NCI-H1417 treated with DMSO at 0.1 percent for 48 hours (cell line): ENCODE measurements at regions not wholly inside any gene's neighbourhood (a gene's known extent, or its start where the extent isn't known, plus 50 kb on each side); places are given as distances from the start of the nearest gene placed in this dataset.

Experiments used
- DNase-seq: peaks from one replicate; lab custom pipeline; 2025; lab: John Stamatoyannopoulos, UW

DNA sequence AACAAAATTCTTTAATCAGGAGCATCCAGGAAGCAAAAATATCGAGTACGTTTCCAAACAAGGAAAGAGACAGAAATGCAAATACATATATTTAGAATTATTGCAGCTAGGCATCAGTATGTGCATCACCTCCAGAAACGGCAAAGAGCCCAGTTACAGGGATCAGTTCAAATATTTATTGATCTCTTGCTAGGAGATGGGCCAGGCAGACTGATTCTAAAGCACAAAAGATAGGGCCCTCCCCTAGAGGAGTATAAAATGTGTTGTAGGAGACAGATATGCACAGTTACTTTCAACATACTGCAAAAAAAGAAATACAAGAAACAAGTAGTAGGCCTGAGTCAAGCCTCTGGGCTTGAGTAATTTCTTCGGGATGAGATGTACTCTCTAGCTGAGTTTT lies 80.7 kb upstream of the NHSL1 start:
- DNase-seq = no peak

DNA sequence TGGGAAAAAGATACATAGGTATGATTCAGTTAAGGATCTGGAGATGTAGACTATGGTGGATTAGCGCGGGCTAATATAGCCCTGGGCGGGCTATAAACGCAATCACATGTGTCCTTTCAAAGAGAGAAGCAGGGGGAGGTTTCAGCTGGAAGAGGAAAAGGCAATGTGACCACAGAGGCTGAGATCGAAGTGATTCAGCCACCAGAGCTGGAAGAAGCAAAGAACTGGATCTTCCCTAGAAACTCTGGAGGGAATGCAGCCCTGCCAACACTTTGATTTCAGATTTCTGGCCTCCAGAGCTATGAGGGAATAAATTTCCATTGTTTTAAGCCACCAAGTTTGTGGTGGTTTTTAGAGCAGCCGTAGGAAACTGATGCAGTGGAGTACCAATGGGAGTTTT lies 81.5 kb upstream of the NHSL1 start:
- DNase-seq = no peak

- no peak for DNase-seq
These were observed 83.3 kb upstream of the NHSL1 start for GRCh38 chr6:138582573-138582972.

GRCh38 chr6:138586638-138587037 lies 87.3 kb upstream of the NHSL1 start:
- no peak for DNase-seq

DNA sequence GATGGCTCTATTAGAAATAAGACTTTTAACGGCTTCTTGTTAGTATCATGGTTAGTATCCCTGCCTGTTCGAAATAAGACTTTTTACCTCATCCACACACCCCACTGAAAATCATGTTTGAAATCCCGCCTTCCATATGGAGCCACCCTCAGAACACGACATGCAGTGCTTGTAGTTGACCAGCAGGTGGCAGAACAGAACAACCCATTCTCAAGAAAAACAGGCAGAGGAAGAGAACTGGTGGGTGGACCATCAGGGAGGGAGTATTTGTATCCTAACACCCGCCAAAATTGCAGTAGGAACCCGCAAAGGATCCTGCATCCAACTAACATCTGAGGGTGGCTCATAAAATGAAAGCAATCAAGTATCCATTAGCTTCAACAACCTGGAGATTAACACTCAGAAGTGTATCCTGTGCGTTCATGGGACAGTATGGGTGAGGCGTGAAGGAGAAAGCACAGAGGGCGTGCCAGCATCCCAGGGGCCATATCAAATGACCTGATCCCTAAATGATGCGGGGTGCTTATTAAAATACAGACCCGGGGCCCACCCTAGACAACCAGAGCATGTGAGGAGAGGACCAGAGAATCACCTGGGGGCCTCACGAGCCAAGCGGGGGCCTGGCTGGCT lies 89.6 kb upstream of the NHSL1 start:
- no peak for DNase-seq

- peak; percentile 47 for DNase-seq
These were observed 91.8 kb upstream of the NHSL1 start for GRCh38 chr6:138590796-138591709.

DNA sequence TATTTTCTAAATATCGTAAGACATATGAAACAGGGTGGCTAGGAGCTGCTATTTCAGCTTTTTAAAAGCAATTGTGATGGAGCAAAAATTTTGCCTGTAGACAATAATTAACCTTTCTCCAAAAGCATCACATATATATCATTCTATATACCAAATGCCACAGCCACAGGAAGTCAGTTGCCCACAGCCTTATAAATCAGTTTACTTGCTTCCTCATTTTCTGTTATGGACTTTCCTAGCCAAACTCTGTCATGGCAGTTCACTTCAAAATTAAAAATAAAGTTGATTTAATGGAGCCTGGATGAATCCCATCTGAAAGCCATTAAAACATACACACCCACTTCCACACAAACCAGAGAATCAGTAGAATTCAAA lies 93.4 kb upstream of the NHSL1 start:
- no peak for DNase-seq

GRCh38 chr6:138593124-138593877 lies 94.0 kb upstream of the NHSL1 start:
- no peak for DNase-seq

GRCh38 chr6:138593909-138594757 lies 94.8 kb upstream of the NHSL1 start:
- no peak for DNase-seq

- DNase-seq = no peak
These were observed 95.5 kb upstream of the NHSL1 start for GRCh38 chr6:138594758-138595140.

DNA sequence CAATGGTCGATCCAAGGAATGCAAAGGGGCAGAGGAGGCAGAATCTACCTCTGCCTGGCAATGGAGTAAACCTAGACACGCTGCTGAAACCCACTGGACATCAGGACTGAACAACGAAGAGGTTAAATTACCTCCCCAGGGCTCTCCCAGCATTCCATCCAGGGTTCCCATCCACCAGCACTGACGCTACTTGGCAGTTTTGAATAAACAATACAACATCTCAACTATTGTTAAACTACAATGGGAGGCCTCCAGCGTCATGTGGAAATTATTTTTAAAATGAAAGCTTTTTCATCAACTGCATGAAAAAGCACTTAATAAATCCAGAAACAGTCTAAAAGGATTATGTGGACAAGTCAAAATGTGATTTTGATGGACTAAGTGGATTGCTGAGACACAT lies 96.8 kb upstream of the NHSL1 start:
- no peak for DNase-seq

GRCh38 chr6:138596591-138596990 lies 97.3 kb upstream of the NHSL1 start:
- no peak for DNase-seq

DNA sequence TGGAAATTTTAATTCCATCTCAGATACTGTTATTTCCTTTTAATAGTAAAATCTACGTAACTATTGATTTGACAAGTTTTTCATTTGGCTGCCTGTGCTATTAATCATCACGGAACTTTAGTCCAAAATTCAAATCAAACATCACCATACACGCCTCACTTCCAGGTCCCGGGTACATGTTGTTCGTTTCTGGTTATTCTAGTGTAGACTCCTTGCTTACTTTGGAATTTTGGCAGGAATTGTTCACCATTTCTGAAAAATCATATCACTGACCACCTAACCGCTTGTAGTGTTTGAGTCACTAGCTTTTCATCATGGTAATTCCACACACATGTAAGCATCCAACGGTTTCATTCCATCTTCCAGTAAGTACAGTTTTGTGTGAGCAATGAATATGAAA lies 98.0 kb upstream of the NHSL1 start:
- no peak for DNase-seq

DNA sequence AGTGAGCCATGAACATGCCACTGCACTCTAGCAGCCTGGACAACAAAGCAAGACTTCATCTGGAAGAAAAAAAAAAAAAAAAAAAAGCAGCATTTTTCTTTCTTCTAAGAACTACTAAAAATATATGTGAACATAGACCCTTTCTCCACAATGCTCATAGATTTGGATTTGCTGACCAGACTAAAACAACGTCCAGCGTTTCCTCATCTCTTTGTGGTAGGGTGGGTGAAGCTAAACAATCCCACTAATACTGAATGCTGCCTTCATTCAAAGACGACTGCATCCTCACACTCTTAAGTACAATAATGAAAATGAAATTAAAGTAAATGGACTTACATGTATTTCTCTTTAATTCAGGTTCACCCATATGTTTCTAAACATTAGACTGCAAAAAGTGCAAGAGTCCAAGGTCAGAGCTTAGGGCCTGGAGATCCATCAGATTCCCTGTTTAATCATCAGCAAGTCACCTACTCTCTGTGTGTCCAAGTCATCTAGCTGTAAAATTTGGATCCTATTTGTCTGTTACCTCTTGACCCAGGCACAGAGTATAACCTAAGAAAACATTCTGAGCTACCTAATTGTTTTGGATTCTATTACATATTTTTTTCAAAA lies 99.4 kb upstream of the NHSL1 start:
- DNase-seq = no peak

GRCh38 chr6:138600261-138600660 lies 101.0 kb upstream of the NHSL1 start:
- no peak for DNase-seq

DNA sequence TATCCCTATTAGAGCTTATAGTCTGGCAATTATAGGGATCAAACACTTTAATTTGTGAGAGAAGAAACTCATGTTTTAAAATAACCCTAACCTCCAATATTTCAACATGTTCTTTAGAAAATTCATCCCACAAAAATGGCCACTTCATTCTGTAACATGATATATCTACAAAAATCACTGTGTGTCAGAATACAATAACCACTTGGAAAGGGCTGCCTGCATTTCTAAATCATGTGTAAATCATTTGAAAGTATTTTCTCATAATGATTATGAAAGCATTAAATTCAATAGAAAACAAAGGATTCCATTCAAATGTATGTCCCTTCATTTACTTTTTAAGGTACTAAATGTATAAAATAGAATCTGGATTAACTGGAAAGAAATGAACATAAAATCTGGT lies 101.4 kb upstream of the NHSL1 start:
- no peak for DNase-seq

GRCh38 chr6:138601128-138601527 lies 101.8 kb upstream of the NHSL1 start:
- no peak for DNase-seq

DNA sequence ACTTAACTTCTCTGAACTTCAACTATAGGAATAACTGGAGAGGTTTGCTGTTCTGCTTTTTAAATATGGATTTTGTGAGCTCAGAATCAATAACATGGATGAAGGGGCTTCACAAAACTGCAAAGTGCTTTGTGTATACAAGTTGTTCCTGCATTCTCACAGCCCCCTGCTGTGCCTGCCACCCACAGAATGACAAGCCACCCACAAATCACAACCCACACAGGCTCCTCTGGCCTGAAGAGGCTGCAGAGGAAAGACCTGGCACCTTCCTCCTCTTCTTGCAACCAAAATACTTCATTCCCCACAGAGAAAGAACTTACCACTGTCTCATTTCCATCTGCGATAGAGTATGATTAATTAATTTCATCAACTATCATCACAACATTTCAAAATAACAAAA lies 106.7 kb upstream of the NHSL1 start:
- no peak for DNase-seq

- DNase-seq = no peak
These were observed 108.5 kb upstream of the NHSL1 start for GRCh38 chr6:138607478-138608433.

DNA sequence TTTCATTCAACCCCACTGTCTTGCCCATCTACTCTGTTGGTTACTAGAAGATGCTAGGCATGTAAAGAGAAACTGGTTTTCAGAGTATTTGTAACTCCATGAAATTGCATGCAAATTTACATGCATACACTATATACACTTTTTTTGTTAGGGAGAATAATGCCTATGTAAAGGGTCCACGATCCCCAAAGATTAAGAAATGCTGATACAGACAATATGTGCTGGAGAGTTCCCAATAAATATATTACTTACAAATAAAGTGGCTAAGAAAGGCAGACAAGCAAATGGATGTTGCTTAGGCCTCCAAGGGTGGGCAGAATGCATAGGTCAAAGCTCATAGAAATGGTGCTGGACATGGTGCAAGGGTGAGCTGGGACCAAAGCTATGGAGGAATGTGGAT lies 109.6 kb upstream of the NHSL1 start:
- DNase-seq = no peak
